Activated CD8-positive, alpha-beta memory T cell treated with anti-CD3 and anti-CD28 coated beads, Interleukin-2, amount 10 ng/mL, durations not matched to agents 7 days and 5 days (primary cell): ENCODE measurements at regions not wholly inside any gene's neighbourhood (a gene's known extent, or its start where the extent isn't known, plus 50 kb on each side); places are given as distances from the start of the nearest gene placed in this dataset.
"Not testable (repeated sequence)": the region's sequence is repeated elsewhere in the genome, so short reads cannot be mapped to it uniquely, and the experiment has no call there.

ENCODE experiments used
- ATAC-seq: fragments of 150-1000 bp; cut with Tn5 transposase; one replicate; pipeline ENCODE4 v1.10.0; 2021; ENCODE audit warnings: moderate library complexity
- CTCF ChIA-PET: fragments of 350-600 bp; sonication (Branson Sonifier 250); formaldehyde crosslinking; loops from one replicate; lab custom pipeline; 2021; ENCODE audit warnings: antibody characterized with exemption; lab: Charles Lee
- DNase-seq: peaks from one replicate; pipeline ENCODE4 v3.0.0-alpha.2; 2020
- H3K27ac Mint-ChIP-seq: one replicate; pipeline ENCODE4 v1.8.0; 2021; ENCODE audit warnings: mild to moderate bottlenecking, mixed read lengths
- H3K27me3 Mint-ChIP-seq: one replicate; pipeline ENCODE4 v1.8.0; 2021; ENCODE audit warnings: mixed read lengths
- H3K36me3 Mint-ChIP-seq: one replicate; pipeline ENCODE4 v1.8.0; 2021; ENCODE audit warnings: mild to moderate bottlenecking, mixed read lengths
- H3K4me1 Mint-ChIP-seq: one replicate; pipeline ENCODE4 v1.8.0; 2021; ENCODE audit warnings: mixed read lengths
- H3K4me3 Mint-ChIP-seq: one replicate; pipeline ENCODE4 v1.8.0; 2021; ENCODE audit warnings: mild to moderate bottlenecking, moderate library complexity, mixed read lengths
- H3K9me3 Mint-ChIP-seq: one replicate; pipeline ENCODE4 v1.8.0; 2022; ENCODE audit warnings: low read depth, mixed read lengths

DNA sequence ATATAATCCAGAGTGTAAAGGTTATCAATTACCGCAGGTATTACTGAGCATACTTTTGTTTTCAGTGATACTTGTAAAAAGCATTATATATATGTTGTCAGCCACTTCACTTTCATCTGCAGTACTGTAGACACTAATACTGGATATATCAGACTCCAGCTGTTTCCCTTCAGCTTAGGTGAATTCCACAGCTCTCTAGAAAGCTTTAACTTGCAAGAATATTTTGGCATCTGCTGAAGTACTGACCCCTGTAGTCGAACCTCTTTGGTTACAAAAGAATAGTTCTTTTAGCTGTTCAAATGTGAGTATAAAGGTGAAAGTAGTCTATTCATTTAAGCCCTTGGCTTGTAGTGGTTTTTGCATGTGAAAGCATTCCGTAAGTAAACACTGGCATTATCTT, 1222.7 kb upstream of the TENM3 start:
- Mint-ChIP-seq H3K27ac (no peak overlapping the region), H3K9me3 (peaks cover 3% of the 10 kb centered on the region), H3K4me3 (no peak overlapping the region), H3K4me1 (no peaks in the 10 kb centered on the region), H3K36me3 (no peaks in the 10 kb centered on the region), H3K27me3 (no peaks in the 10 kb centered on the region)
- CTCF ChIA-PET, result no interaction called here
- DNase-seq (no peak), ATAC-seq (no peak)

DNA sequence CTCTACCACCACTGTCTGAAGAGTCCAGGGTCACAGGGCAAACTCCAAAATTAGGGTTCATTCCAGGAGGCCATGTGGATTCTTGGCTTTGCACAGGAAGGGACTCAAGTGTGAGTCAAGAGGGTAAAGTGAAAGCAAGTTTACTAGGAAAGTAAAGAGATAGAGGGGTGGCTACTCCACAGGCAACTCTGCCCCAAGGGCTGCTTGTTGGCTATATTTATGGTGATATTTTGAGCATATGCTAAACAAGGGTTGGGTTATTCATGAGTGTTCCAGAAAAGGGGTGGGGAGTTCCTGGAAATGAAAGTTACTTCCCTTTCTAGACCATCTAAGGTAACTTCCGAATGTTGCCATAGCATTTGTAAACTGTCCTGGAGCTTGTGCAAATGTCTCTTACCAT, 1222.0 kb upstream of the TENM3 start:
- peaks cover 3% of the 10 kb centered on the region for H3K9me3 Mint-ChIP-seq
- DNase-seq, result no peak
- H3K36me3 Mint-ChIP-seq, result no peaks in the 10 kb centered on the region
- no peaks in the 10 kb centered on the region for H3K27me3 Mint-ChIP-seq
- CTCF ChIA-PET, result no interaction called here
- H3K27ac Mint-ChIP-seq, result no peak overlapping the region
- no peak overlapping the region for H3K4me3 Mint-ChIP-seq
- no peak for ATAC-seq
- H3K4me1 Mint-ChIP-seq, result no peaks in the 10 kb centered on the region

DNA sequence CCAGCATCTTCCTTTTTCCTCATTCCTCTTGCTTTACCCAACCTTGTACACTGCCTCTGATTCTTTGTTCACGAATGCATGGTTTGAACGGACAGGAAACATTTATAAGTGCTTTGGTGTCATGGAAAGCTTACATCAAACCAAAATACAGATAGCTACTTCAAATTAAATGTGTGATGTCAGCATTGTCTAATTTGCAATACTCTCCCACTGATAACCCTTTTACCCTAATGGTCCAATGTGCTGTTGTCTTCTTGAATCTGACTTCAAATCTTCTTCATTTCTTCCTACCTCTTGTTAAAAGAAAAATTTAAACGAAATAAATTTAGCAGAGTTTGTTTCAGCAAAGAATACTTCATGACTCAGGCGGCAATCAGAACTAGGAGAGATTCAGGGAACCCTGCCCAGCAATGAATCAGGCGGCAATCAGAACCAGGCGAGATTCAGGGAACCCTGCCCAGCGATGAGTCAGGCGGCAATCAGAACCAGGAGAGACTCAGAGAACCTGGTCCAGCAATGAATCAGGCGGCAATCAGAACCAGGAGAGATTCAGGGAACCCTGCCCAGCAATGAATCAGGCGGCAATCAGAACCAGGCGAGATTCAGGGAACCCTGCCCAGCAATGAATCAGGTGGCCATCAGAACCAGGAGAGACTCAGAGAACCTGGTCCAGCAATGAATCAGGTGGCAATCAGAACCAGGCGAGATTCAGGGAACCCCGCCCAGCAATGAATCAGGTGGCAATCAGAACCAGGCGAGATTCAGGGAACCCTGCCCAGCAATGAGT, 1212.9 kb upstream of the TENM3 start:
- CTCF ChIA-PET, H3K4me1 Mint-ChIP-seq, H3K4me3 Mint-ChIP-seq, H3K27me3 Mint-ChIP-seq, DNase-seq, H3K36me3 Mint-ChIP-seq, ATAC-seq, H3K27ac Mint-ChIP-seq: not testable (repeated sequence)
- H3K9me3 Mint-ChIP-seq, result peaks cover 11% of the 10 kb centered on the region

DNA sequence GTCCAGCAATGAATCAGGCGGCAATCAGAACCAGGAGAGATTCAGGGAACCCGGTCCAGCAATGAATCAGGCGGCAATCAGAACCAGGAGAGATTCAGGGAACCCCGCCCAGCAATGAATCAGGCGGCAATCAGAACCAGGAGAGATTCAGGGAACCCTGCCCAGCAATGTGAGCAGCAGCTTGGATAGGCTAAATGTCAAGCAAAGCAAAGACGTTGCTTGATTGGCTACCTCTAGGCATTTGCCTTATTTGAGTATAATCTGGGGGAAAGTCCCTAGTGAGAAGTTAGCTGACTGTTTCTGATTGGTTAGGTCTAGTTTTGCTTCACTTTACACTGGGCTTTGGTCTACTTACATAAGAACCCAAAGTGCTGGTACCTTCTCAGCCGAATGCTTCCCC, 1212.2 kb upstream of the TENM3 start:
- Mint-ChIP-seq H3K4me1 (no peaks in the 10 kb centered on the region), H3K27ac (no peak overlapping the region), H3K9me3 (peaks cover 11% of the 10 kb centered on the region), H3K36me3 (no peaks in the 10 kb centered on the region), H3K27me3 (no peaks in the 10 kb centered on the region), H3K4me3 (no peak overlapping the region)
- CTCF ChIA-PET, result no interaction called here
- no peak for DNase-seq
- no peak for ATAC-seq

DNA sequence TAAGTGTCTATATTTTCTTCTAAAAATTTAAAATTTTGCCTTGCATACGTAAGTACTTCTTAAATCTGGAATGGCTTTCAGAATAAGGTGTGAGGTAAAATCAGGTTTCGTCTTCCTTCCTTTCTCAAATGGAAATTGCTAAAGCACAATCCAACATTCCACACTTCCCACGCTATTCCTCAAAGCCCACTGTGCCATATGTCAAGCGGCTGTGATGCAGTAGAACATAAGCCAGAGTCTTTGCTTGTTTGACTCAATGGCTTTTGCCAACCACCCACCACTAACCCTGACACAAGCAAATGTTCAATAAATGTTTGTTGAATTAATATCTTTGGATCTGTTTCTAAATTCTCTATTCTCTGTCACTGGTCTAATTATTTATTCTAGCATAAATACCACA, 1199.7 kb upstream of the TENM3 start:
- DNase-seq, result no peak
- Mint-ChIP-seq H3K36me3 (no peaks in the 10 kb centered on the region), H3K27ac (no peak overlapping the region), H3K4me1 (no peaks in the 10 kb centered on the region), H3K27me3 (no peaks in the 10 kb centered on the region), H3K4me3 (no peak overlapping the region), H3K9me3 (peaks cover 4% of the 10 kb centered on the region)
- ATAC-seq, result no peak
- CTCF ChIA-PET, result no interaction called here

DNA sequence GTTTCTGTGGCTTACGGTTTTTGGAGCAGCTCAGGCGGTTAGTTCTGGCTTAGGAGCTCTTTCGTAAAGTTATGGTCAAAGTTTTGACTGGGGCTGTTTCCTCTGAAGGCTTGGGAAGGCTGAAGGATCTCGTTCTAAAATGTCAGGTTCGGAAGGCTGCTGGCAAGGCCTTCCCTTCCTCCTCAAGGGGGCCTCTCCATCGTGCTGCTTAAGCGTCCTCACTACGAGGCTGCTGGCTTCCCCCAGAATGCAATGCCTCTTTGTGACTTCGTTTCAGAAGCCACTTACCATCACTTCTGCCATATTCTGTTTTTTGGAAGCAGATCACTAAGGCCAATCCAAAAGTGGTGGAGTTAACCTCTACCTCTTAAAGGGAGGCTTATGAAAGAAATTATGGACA, 1196.4 kb upstream of the TENM3 start:
- Mint-ChIP-seq H3K9me3 (peaks cover 4% of the 10 kb centered on the region), H3K4me1 (no peaks in the 10 kb centered on the region), H3K27me3 (no peaks in the 10 kb centered on the region), H3K36me3 (no peaks in the 10 kb centered on the region), H3K27ac (no peak overlapping the region), H3K4me3 (no peak overlapping the region)
- CTCF ChIA-PET, result no interaction called here
- DNase-seq (no peak), ATAC-seq (no peak)

DNA sequence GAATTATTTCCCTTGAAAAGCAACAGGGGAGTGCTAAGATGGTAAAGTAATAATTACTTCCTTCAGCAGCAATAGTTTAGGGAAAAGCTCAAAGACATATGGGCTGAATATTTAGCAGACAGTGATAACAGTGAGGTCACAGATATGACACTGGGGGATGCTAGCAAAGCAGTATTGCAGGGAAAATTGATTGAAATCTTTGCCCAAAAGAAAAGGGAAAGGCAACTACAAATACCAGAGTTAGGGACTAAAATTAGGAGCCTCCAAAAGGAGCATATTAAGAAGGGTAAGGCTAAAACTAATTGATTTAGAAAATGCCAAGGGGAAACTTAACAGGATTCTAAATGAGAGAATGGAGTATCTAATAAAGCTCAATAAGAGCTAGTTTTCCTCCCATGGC, 1191.3 kb upstream of the TENM3 start:
- ATAC-seq (no peak), DNase-seq (no peak)
- Mint-ChIP-seq H3K9me3 (peaks cover 7% of the 10 kb centered on the region), H3K27me3 (no peaks in the 10 kb centered on the region), H3K36me3 (no peaks in the 10 kb centered on the region), H3K4me3 (no peak overlapping the region), H3K27ac (no peak overlapping the region), H3K4me1 (no peaks in the 10 kb centered on the region)
- CTCF ChIA-PET, result no interaction called here

DNA sequence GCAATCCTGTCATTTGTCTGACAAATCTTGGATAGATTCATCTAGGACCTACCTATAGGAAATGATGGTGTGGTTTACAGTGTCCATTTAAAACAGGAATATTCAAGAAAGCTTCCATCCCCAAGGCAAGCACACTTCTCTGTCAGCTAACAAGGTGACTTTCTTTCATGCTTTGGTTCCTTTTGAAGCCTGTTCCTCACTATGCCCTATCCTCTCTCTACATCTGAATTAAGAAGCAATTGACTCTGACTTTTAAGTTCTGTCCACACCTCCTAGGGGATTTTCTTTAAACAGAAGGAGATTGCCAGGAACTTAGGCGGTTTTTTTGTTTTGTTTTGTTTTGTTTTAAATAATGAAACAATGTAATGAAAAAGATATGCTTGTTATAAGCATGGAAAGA, 1181.4 kb upstream of the TENM3 start:
- H3K36me3 Mint-ChIP-seq, result no peaks in the 10 kb centered on the region
- DNase-seq (no peak), ATAC-seq (no peak)
- H3K27me3 Mint-ChIP-seq, result no peaks in the 10 kb centered on the region
- no peak overlapping the region for H3K27ac Mint-ChIP-seq
- no peak overlapping the region for H3K4me3 Mint-ChIP-seq
- H3K4me1 Mint-ChIP-seq, result no peaks in the 10 kb centered on the region
- peaks cover 4% of the 10 kb centered on the region for H3K9me3 Mint-ChIP-seq
- CTCF ChIA-PET, result no interaction called here

DNA sequence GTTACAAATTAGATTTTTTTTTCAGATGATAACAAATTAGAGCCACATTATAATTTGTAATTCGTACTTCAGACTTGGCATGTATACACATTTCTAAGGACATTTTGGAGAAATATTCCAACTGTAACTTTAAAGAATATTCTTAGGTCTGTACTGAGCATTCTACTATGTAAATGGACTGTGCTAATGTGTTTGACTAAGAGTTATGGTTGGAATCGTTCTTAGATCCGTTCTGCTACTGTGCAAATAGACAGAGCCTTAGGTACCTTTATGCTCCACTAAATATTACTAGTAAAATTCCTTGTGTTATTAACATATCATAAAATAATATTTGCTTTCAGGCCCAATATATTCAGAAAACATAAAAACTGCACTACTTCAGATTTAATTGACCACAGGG, 1180.0 kb upstream of the TENM3 start:
- Mint-ChIP-seq H3K4me1 (no peaks in the 10 kb centered on the region), H3K27ac (no peak overlapping the region), H3K4me3 (no peak overlapping the region), H3K9me3 (peaks cover 5% of the 10 kb centered on the region), H3K27me3 (no peaks in the 10 kb centered on the region), H3K36me3 (no peaks in the 10 kb centered on the region)
- DNase-seq, result no peak
- CTCF ChIA-PET, result no interaction called here
- no peak for ATAC-seq

DNA sequence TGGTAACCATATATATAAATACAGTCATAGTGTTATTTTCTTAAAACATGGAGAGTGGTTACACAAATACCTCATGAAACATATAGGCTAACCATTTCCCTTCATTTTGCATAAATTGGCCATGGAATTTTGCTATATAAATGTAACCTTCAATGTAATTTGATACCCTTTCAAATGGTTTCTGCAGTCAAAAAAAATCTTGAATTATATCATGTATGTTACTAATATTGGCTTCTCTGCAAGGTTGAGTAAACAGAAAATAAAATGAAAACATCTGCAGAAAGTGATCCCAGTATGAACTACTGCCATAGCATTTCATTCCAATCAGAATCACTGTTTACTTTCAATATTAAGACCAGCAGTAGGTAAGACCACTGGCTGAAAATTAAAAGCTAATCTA, 1165.9 kb upstream of the TENM3 start:
- Mint-ChIP-seq H3K27me3 (no peaks in the 10 kb centered on the region), H3K36me3 (no peaks in the 10 kb centered on the region), H3K9me3 (no peaks in the 10 kb centered on the region), H3K4me1 (no peaks in the 10 kb centered on the region), H3K4me3 (no peak overlapping the region), H3K27ac (no peak overlapping the region)
- DNase-seq (no peak), ATAC-seq (no peak)
- CTCF ChIA-PET, result no interaction called here

DNA sequence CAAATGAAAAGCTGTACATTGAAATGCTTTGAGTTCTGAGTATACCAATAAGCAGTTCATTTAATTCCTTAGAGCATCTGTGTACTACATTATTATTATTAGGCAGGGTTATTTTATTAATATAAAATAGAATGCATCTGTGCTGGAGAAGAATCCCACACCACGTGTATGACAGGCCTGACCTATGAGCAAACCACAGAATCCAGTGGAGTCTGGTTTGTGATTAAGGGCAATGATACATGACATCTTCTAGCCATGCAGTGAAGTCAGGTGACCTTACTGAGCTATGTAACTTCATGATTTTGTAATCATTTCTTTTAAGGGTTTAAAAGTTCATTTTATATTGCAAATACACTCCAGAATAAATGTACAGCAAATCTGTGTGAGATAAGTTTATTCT, 1165.0 kb upstream of the TENM3 start:
- CTCF ChIA-PET, result no interaction called here
- Mint-ChIP-seq H3K9me3 (no peaks in the 10 kb centered on the region), H3K36me3 (no peaks in the 10 kb centered on the region), H3K4me1 (no peaks in the 10 kb centered on the region), H3K27me3 (no peaks in the 10 kb centered on the region), H3K27ac (no peak overlapping the region), H3K4me3 (no peak overlapping the region)
- ATAC-seq, result no peak
- no peak for DNase-seq

DNA sequence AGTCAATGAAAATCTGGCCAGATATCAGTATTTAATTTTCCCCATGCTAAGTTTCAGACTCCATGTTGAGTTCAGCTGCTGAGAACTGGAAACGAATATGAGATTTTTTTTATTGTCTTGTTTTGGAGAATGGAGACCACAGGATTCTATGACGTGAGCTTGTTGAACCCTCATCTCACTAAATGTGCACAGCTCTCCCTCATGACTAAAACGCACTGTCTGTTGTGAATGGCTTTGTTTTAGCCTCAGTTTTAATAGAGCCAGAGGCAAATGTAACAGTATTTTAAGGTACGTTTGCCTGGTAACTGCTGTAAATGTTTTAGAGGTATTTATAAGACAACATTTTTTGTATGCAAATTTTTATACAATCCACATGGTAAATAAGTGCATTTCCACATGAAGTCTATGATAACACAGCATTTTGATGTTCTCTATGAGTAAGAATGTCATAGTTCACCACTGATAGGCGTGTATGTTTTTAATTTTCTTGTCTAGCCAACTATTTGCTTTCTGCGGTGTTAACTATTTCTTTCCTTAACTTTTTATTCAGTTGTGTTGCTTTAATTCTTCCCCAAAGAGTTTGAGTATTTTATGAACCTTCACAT, 1159.3 kb upstream of the TENM3 start:
- Mint-ChIP-seq H3K9me3 (peaks cover 6% of the 10 kb centered on the region), H3K4me3 (no peak overlapping the region), H3K27ac (no peak overlapping the region), H3K27me3 (no peaks in the 10 kb centered on the region), H3K36me3 (no peaks in the 10 kb centered on the region), H3K4me1 (no peaks in the 10 kb centered on the region)
- DNase-seq (no peak), ATAC-seq (no peak)
- CTCF ChIA-PET, result no interaction called here

DNA sequence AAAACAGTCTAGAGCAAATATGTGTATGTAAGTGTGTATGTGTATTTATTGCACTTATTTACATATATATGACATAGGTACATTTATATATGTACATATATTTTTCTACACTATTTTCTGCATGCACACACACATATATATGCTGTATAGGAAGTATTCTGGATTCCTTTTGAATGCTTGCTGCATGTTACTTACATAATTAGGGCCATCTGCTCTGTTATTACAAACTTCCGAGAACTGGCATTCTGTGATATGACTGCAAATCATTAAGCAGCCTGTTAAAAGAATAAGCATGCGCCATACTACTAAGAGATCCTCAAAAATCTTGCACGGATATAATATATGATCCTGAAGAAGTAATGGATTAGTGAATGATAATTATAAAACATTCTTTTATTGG, 1157.6 kb upstream of the TENM3 start:
- H3K4me3 Mint-ChIP-seq, result no peak overlapping the region
- H3K27ac Mint-ChIP-seq, result no peak overlapping the region
- DNase-seq, result no peak
- no peaks in the 10 kb centered on the region for H3K4me1 Mint-ChIP-seq
- CTCF ChIA-PET, result no interaction called here
- H3K9me3 Mint-ChIP-seq, result peaks cover 10% of the 10 kb centered on the region
- no peak for ATAC-seq
- no peaks in the 10 kb centered on the region for H3K36me3 Mint-ChIP-seq
- no peaks in the 10 kb centered on the region for H3K27me3 Mint-ChIP-seq

DNA sequence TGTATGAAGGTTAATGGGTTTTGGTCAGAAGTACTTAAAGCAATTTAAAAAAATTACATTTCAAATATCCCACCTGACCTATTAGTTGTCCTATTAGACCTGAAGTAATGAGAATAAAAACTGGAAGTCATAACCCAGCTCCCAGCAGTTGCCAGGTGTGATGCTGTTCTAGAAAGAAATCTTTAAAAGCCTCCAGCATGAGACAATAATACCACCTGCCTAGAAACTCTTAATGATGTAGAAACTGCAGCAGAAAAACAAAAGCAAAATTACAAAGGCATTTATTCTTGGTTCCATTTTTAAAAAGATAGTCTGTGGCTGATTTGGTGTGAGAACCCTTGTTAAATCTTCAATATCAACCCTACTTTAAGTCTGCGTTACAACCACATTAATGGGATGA, 1137.7 kb upstream of the TENM3 start:
- H3K4me1 Mint-ChIP-seq, result no peaks in the 10 kb centered on the region
- H3K27me3 Mint-ChIP-seq, result no peaks in the 10 kb centered on the region
- ATAC-seq (no peak), DNase-seq (no peak)
- H3K36me3 Mint-ChIP-seq, result no peaks in the 10 kb centered on the region
- CTCF ChIA-PET, result no interaction called here
- no peaks in the 10 kb centered on the region for H3K9me3 Mint-ChIP-seq
- no peak overlapping the region for H3K27ac Mint-ChIP-seq
- H3K4me3 Mint-ChIP-seq, result no peak overlapping the region
